Ovary (tissue), 3 donors: ENCODE measurements at regions not wholly inside any gene's neighbourhood (a gene's known extent, or its start where the extent isn't known, plus 50 kb on each side); places are given as distances from the start of the nearest gene placed in this dataset.

Experiments used
- POLR2A ChIP-seq: fragments of 450-650 bp; IDR thresholded peaks from one replicate; pipeline ENCODE4 v1.6.1; 2017; ENCODE audit warnings: antibody characterized with exemption, mild to moderate bottlenecking, moderate library complexity
- TF ChIP-seq, protein P1 (sequence below), 3 donors: fragments of 450-650 bp in 2 of 3; fragments of 200-600 bp in 1 of 3; IDR thresholded peaks; one replicate each; pipeline versions ENCODE4 v1.5.1 to v1.8.0; 2016 to 2022; ENCODE audit warnings: antibody characterized with exemption in 3 of 3, mild to moderate bottlenecking in 1 of 3
- donor health status: DM: no; HTN: no; CAD: no.

DNA sequence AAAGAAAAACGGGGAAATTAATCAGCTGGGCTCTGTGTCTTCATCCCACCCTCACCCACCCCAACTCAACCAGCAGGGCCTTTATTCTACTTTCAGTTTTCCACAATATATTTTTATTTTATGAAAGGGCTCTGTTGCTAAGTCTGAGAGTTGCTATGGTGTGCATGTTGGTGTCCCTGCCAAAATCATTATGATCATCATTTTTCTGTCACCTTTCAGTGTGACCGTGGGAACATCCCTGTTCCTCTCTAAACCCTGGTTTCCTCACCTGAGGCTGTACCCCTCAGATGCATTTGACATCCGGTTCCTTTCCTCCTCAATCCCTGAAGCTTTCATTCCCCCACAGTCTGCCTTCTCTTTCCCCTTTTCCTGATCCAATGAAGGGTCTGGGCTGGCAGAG lies 180.5 kb downstream of the ZFP36L2 start:
- TF ChIP-seq, protein P1, sequence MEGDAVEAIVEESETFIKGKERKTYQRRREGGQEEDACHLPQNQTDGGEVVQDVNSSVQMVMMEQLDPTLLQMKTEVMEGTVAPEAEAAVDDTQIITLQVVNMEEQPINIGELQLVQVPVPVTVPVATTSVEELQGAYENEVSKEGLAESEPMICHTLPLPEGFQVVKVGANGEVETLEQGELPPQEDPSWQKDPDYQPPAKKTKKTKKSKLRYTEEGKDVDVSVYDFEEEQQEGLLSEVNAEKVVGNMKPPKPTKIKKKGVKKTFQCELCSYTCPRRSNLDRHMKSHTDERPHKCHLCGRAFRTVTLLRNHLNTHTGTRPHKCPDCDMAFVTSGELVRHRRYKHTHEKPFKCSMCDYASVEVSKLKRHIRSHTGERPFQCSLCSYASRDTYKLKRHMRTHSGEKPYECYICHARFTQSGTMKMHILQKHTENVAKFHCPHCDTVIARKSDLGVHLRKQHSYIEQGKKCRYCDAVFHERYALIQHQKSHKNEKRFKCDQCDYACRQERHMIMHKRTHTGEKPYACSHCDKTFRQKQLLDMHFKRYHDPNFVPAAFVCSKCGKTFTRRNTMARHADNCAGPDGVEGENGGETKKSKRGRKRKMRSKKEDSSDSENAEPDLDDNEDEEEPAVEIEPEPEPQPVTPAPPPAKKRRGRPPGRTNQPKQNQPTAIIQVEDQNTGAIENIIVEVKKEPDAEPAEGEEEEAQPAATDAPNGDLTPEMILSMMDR (IDR thresholded peaks at IDR 0.05), result no peak
- no peak for TF ChIP-seq POLR2A
